HCT116 (cell line): ENCODE measurements at regions not wholly inside any gene's neighbourhood (a gene's known extent, or its start where the extent isn't known, plus 50 kb on each side); places are given as distances from the start of the nearest gene placed in this dataset.

Experiments used
- ATAC-seq: fragments of 200-7000 bp; cut with Tn5 transposase; 2 replicates; pipeline ENCODE4 v1.9.1; 2020; ENCODE audit warnings: mild to moderate bottlenecking, moderate library complexity
- BruUV-seq: library from RNA; stranded (reverse); fragments of 400-500 nt; replicated peaks from 2 replicates; lab custom pipeline; 2021; lab: Mats Ljungman, UMichigan
- CTCF ChIA-PET: fragments of 300-600 bp; sonication (Branson Sonifier 250); formaldehyde crosslinking; loops from one replicate; lab custom pipeline; 2021; ENCODE audit warnings: antibody characterized with exemption; lab: Charles Lee
- POLR2A ChIA-PET: fragments of 300-600, 350-600 bp; sonication (Branson Sonifier 250); formaldehyde crosslinking; loops from one replicate; lab custom pipeline; 2021; ENCODE audit warnings: antibody characterized with exemption; lab: Charles Lee
- RAD21 ChIA-PET, 2 experiments: fragments of 300-600 bp; sonication (Branson Sonifier 250); formaldehyde crosslinking; loops; one replicate each; lab custom pipeline; 2023; ENCODE audit warnings: low total read pairs in 2 of 2; ENCODE audit not compliant: uncharacterized antibody in 2 of 2, unreplicated experiment in 2 of 2, low non-redundant PET in 1 of 2; lab: Charles Lee
- DNase-seq: peaks from one replicate; pipeline ENCODE4 v3.0.0-alpha.2; 2010; ENCODE audit warnings: low read depth, low spot score
- H2AFZ ChIP-seq: fragments of 200-600 bp; shearing (Covaris generic), sonication (generic); 2 replicates; pipeline ENCODE4 v1.6.1; 2017; ENCODE audit warnings: low read depth, mixed run types, mixed read lengths, antibody characterized with exemption, low read length; ENCODE audit not compliant: poor library complexity, severe bottlenecking
- H3K27ac ChIP-seq: 2 replicates; pipeline ENCODE4 v1.5.1; 2012; ENCODE audit warnings: low read depth, low read length
- H3K27me3 ChIP-seq: fragments of 200-600 bp; sonication (generic); 2 replicates; pipeline ENCODE4 v1.6.1; 2016; ENCODE audit warnings: mixed run types, low read length, mixed read lengths; ENCODE audit not compliant: insufficient read depth
- H3K36me3 ChIP-seq, 2 experiments: fragments of 200-500 bp in 1 of 2; fragments of 200-600 bp in 1 of 2; sonication (Bioruptor generic) in 1 of 2; sonication (generic) in 1 of 2; 2 replicates each; pipeline versions ENCODE4 v1.5.1 to v1.6.1; 2014 to 2016; ENCODE audit warnings: low read length in 2 of 2, inconsistent platforms in 1 of 2, mixed read lengths in 1 of 2, mixed run types in 1 of 2; ENCODE audit not compliant: insufficient read depth in 2 of 2, control insufficient read depth in 1 of 2
- H3K4me1 ChIP-seq, 2 experiments: fragments of 200-600 bp in 1 of 2; sonication (generic) in 1 of 2; 2 replicates each; pipeline versions ENCODE4 v1.5.1 to v1.6.1; 2012 to 2017; ENCODE audit warnings: low read length in 2 of 2, inconsistent platforms in 1 of 2, mild to moderate bottlenecking in 1 of 2, mixed read lengths in 1 of 2, mixed run types in 1 of 2, moderate library complexity in 1 of 2; ENCODE audit not compliant: insufficient read depth in 2 of 2, control insufficient read depth in 1 of 2
- H3K4me2 ChIP-seq: fragments of 200-600 bp; sonication (generic); 2 replicates; pipeline ENCODE4 v1.6.1; 2017; ENCODE audit warnings: mixed run types, low read length, mixed read lengths
- H3K4me3 ChIP-seq, 2 experiments: fragments of 200-600 bp in 1 of 2; sonication (generic) in 1 of 2; replicated peaks in 1 of 2; 2 replicates each; pipeline ENCODE4 v1.5.1; 2011 to 2016; ENCODE audit warnings: low read length in 2 of 2, control low read depth in 1 of 2, low read depth in 1 of 2, mild to moderate bottlenecking in 1 of 2, mixed read lengths in 1 of 2, mixed run types in 1 of 2
- H3K79me2 ChIP-seq: fragments of 200-600 bp; sonication (generic); 2 replicates; pipeline ENCODE4 v1.6.1; 2017; ENCODE audit warnings: mild to moderate bottlenecking, mixed run types, low read length, moderate library complexity, mixed read lengths; ENCODE audit not compliant: insufficient read depth
- H3K9ac ChIP-seq: fragments of 200-600 bp; sonication (generic); 2 replicates; pipeline ENCODE4 v1.6.1; 2016; ENCODE audit warnings: low read length, mixed read lengths
- H3K9me2 ChIP-seq: fragments of 200-600 bp; sonication (generic), shearing (Covaris generic); 2 replicates; pipeline ENCODE4 v1.6.1; 2017; ENCODE audit warnings: mixed run types, mild to moderate bottlenecking, moderate library complexity; ENCODE audit not compliant: insufficient read depth
- H3K9me3 ChIP-seq, 2 experiments: fragments of 200-500 bp in 1 of 2; fragments of 200-600 bp in 1 of 2; sonication (Bioruptor generic) in 1 of 2; sonication (generic) in 1 of 2; 2 replicates each; pipeline ENCODE4 v1.6.1; 2014 to 2017; ENCODE audit warnings: low read length in 2 of 2, mixed read lengths in 2 of 2, inconsistent platforms in 1 of 2, low read depth in 1 of 2, mild to moderate bottlenecking in 1 of 2, mixed run types in 1 of 2, moderate library complexity in 1 of 2; ENCODE audit not compliant: control insufficient read depth in 1 of 2, insufficient read depth in 1 of 2
- H4K20me1 ChIP-seq: fragments of 200-600 bp; sonication (generic), shearing (Covaris generic); 2 replicates; pipeline ENCODE4 v1.6.1; 2017; ENCODE audit warnings: mixed run types, mild to moderate bottlenecking, moderate library complexity; ENCODE audit not compliant: insufficient read depth
- CBX3 ChIP-seq: IDR thresholded peaks from 2 replicates; pipeline ENCODE4 v1.6.1; 2012; ENCODE audit warnings: low read depth
- CEBPB ChIP-seq: IDR thresholded peaks from 2 replicates; pipeline ENCODE4 v1.6.1; 2012; ENCODE audit warnings: low read depth
- CTCF ChIP-seq, 3 experiments: fragments of 200-600 bp in 1 of 3; sonication (generic) in 1 of 3; IDR thresholded peaks in 2 of 3; conservative IDR thresholded peaks in 1 of 3; 2 replicates each; pipeline ENCODE4 v1.5.1; 2012 to 2017; ENCODE audit warnings: low read depth in 2 of 3, low read length in 2 of 3, antibody characterized with exemption in 1 of 3, borderline replicate concordance in 1 of 3, control low read depth in 1 of 3, mild to moderate bottlenecking in 1 of 3, mixed read lengths in 1 of 3, mixed run types in 1 of 3, moderate library complexity in 1 of 3; ENCODE audit not compliant: insufficient read depth in 1 of 3
- ELF1 ChIP-seq: IDR thresholded peaks from 2 replicates; pipeline ENCODE4 v1.6.1; 2012; ENCODE audit warnings: low read depth, borderline replicate concordance
- EZH2 ChIP-seq: fragments of 200-600 bp; sonication (generic); IDR thresholded peaks from 2 replicates; pipeline ENCODE4 v1.6.1; 2017; ENCODE audit warnings: antibody characterized with exemption, mixed run types
- FOSL1 ChIP-seq: IDR thresholded peaks from 2 replicates; pipeline ENCODE4 v1.6.1; 2012; ENCODE audit warnings: low read depth
- JUND ChIP-seq: IDR thresholded peaks from 2 replicates; pipeline ENCODE4 v1.6.1; 2012
- POLR2AphosphoS5 ChIP-seq: IDR thresholded peaks from 2 replicates; pipeline ENCODE4 v1.6.1; 2011; ENCODE audit warnings: mild to moderate bottlenecking, low read depth, low read length, moderate library complexity
- RAD21 ChIP-seq: IDR thresholded peaks from 2 replicates; pipeline ENCODE4 v1.6.1; 2012; ENCODE audit warnings: low read depth, mild to moderate bottlenecking
- SP1 ChIP-seq: IDR thresholded peaks from 2 replicates; pipeline ENCODE4 v1.6.1; 2012; ENCODE audit warnings: low read depth
- SRF ChIP-seq: IDR thresholded peaks from 2 replicates; pipeline ENCODE4 v1.6.1; 2012; ENCODE audit warnings: low read depth
- TCF7L2 ChIP-seq: IDR thresholded peaks from 2 replicates; pipeline ENCODE4 v1.7.0; 2011; ENCODE audit warnings: borderline replicate concordance, inconsistent platforms; ENCODE audit not compliant: insufficient read depth, insufficient read length; ENCODE audit errors: extremely low read depth
- YY1 ChIP-seq: IDR thresholded peaks from 2 replicates; pipeline ENCODE4 v1.6.1; 2011; ENCODE audit warnings: low read length, low read depth, moderate library complexity, mild to moderate bottlenecking; ENCODE audit not compliant: insufficient replicate concordance; ENCODE audit errors: extremely low read depth
- ZNF274 ChIP-seq: fragments of 200-500 bp; sonication (Bioruptor generic); IDR thresholded peaks from 2 replicates; pipeline ENCODE4 v1.6.1; 2014; ENCODE audit warnings: mild to moderate bottlenecking, low read depth, low read length, inconsistent platforms
- intact Hi-C: fragments of 100-400 bp; cut with micrococcal nuclease; formaldehyde crosslinking; loops from 2 replicates; pipeline ENCODE4 v1.10.0; 2022

- TF ChIP-seq ELF1 = no peak
- no peak for TF ChIP-seq POLR2AphosphoS5
- TF ChIP-seq TCF7L2 = no peak
- no peak for TF ChIP-seq SP1
- no peak for TF ChIP-seq SRF
- no peak for TF ChIP-seq FOSL1
- TF ChIP-seq CBX3 = no peak
- ChIA-PET RAD21 (no interaction called here), POLR2A (no interaction called here), CTCF (interaction anchor here (0.7 kb wide), 1 partner anchor 16 kb away, joined by 3 read pairs; no protein-coding TSS in a partner anchor)
- no peaks in the 10 kb centered on the region for H3K36me3 ChIP-seq
- DNase-seq = no peak
- no peak overlapping the region for H3K4me3 ChIP-seq
- no peaks in the 10 kb centered on the region for H3K27me3 ChIP-seq
- no peak overlapping the region for H2AFZ ChIP-seq
- intact Hi-C loops = no loop called here
- no peak overlapping the region for H3K4me2 ChIP-seq
- no peaks in the 10 kb centered on the region for H3K9me3 ChIP-seq
- H4K20me1 ChIP-seq = no peaks in the 10 kb centered on the region
- H3K9me2 ChIP-seq = no peaks in the 10 kb centered on the region
- H3K4me1 ChIP-seq = no peaks in the 10 kb centered on the region
- H3K9ac ChIP-seq = no peak overlapping the region
- BruUV-seq = no TSS peak
- no peaks in the 10 kb centered on the region for H3K79me2 ChIP-seq
- ATAC-seq = no peak
- H3K27ac ChIP-seq = no peak overlapping the region
These were observed 175.5 kb downstream of the OR2B2 start for GRCh38 chr6:27736686-27737085.

- ChIA-PET POLR2A (no interaction called here), RAD21 (no interaction called here), CTCF (no interaction called here)
- no peak for ATAC-seq
- TF ChIP-seq YY1 = no peak
- no peak for TF ChIP-seq CTCF (IDR thresholded peaks at IDR 0.05 in 2 of 3, conservative IDR thresholded peaks at IDR 0.05 in 1 of 3; ENCODE audit: borderline replicate concordance in 1 of 3, insufficient read depth in 1 of 3, low read depth in 2 of 3, low read length in 2 of 3)
- no peak for TF ChIP-seq ZNF274
- no peak for TF ChIP-seq EZH2
- TF ChIP-seq SRF = no peak
- no peak for TF ChIP-seq JUND
- no peak for TF ChIP-seq TCF7L2
- no peak for TF ChIP-seq RAD21
- TF ChIP-seq ELF1 = no peak
- TF ChIP-seq CEBPB = no peak
- Histone ChIP-seq H2AFZ (no peak overlapping the region), H4K20me1 (no peaks in the 10 kb centered on the region), H3K36me3 (no peaks in the 10 kb centered on the region), H3K4me3 (no peak overlapping the region), H3K27me3 (no peaks in the 10 kb centered on the region), H3K9ac (no peak overlapping the region), H3K9me2 (no peaks in the 10 kb centered on the region), H3K4me2 (no peak overlapping the region), H3K27ac (no peak overlapping the region), H3K79me2 (no peaks in the 10 kb centered on the region), H3K4me1 (peaks cover 0 to 4% of the 10 kb centered on the region in 2 experiments; a peak in 1 of 4 replicates), H3K9me3 (no peaks in the 10 kb centered on the region)
- no TSS peak for BruUV-seq
- DNase-seq = no peak
- intact Hi-C loops = no loop called here
These were observed 183.8 kb downstream of the OR2B2 start for GRCh38 chr6:27728442-27728841.
